ENCODE measurements at regions not wholly inside any gene's neighbourhood (a gene's known extent, or its start where the extent isn't known, plus 50 kb on each side); places are given as distances from the start of the nearest gene placed in this dataset.

DNA sequence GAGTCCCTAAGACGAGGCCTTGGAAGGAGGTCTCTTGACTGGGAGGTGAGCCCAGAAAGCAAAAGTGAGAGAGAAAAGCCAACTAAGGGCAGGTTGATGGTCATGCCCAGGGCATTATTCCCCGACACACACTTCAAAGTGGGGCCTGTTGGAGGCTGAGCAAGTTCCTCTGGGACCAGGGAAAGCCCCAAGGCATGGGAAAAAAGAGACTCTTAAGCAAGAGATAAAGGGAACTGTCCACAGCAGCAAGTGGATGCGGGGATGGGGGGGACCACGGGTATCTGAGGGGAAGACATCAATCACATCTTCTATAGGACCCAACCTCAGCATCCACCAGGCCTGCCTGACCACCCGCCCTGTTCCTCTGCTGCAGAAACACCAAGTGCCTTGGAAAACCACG, 119.9 kb upstream of the MAFB start:
- no peak for DNase-seq (ENCODE audit: low spot score)

DNA sequence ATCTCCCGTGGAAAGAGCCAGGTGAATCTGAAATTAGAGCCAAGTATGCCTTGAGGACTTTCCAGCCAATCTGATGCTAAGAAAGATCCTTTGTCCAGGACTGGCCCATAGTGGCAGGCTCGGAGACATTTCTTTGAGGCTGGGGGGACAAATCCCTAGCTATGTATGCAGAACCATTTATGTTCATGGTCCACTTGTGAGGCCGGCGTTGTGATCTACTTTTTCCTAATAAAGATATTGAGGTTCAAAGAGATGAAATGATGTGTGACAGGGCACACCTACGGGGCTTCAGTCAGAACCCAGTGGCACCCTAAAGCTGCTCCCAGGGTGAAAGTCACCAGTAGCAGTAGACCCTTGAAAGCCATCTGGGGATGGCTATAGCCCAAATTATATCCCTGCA, 120.3 kb upstream of the MAFB start:
- no peak for DNase-seq (ENCODE audit: low spot score)

DNA sequence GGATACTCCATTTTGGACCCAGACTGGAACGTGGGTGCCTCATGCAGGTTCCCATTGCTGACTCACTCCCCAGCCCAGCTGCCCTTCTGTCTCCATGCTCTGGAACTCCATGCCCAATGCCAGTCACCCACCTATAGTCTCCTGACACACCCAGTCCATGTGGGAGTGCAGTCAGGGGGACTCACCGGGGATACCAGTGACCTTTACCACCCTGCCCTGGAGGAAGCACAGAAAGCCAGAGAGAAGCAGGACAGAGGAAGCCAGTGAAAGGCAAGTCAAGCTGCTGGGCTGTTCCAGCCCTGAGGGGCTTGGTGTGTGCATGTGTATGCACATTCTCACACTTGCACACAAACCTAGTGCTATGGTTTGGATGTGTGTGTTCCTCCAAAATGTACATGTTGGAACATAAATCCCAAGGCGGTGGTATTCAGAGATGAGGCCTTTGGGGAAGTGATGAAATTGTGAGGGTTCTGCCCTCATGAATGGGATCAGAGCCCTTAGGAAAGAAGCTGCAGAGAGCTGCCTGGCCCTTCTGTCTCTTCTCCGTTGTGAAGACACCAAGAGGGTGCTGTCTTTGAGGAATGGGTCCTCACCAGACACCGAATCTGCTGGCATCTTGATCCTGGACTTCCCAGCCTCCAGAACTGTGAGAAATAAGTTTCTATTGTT, 121.4 kb upstream of the MAFB start:
- no peak for DNase-seq (ENCODE audit: low spot score)

DNA sequence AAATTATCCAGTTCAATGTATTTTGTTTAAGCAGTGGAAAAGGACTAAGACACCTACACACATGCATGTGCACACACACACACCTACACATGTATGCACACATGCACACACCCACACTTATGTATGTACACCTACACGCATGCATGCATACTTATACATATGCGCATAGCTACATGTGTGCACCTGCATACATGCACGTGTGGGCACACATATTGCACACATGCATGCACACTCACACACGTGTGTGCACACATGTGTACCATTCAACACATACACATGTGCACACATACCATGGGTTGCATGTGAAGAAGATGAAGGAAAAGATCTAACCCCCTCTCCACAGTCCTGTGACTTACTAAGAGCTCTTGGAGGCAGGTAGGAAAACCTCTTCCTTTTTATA, 122.0 kb upstream of the MAFB start:
- DNase-seq (ENCODE audit: low spot score), result no peak

DNA sequence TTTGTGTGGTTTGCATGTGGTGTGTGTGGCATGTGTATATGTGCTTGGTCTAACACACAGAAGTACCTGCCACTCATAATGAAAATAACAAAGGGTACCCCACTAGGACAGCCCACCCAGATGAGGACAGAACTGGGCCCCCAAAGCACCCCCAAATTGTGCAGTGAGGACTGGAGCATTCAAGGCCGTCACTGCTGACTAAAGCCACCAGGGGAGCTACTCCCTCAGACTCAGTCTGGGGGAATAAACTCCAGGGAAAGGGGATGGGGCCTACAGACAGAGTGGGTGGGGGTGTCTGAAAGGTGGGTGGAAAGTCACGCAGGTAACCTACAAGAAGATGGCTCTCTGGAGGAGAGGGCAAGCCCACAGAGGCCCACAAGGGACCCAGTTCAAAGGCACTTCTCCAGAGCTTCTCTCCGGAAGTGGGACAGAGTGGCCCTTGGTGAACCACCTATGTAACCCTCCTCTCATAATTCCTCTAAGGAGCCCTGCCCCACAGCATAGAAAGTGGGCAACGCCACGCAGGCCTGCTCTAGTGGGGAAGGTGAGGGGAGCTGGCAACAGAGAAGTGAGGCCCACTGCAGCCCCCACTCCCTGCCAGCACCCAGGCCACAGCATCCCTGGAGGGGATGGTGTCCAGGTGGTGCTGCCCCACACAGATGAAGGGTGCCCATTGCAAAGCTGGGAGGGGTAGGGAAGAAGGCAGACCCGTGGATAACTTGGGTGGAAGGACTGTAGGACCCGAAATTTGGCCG, 122.8 kb upstream of the MAFB start:
- DNase-seq (ENCODE audit: low spot score), result no peak

DNA sequence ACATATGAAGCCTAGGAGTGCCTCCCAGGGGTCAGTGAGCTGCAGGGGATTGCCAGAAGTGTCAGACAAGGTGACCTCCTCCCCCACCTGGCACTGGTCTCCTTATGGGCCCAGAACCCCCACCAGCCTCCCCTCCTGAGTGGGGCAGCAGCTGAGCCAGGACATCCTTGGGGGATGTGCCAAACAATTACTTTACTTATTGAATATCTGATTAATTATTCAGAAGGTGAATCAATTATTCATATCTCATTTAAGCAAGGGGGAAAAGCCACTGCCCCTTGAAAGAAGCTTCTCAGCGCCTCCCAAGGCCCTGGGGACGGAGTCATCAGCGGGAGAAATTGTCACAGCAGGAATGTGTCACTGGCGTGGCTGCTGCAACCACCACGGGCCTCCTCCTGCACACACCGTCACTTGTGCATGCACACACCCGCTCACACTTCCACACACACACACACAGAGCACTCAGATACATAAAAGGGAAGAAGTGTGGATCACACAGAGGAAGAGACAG, 123.4 kb upstream of the MAFB start:
- DNase-seq (ENCODE audit: low spot score), result peak; percentile 28

DNA sequence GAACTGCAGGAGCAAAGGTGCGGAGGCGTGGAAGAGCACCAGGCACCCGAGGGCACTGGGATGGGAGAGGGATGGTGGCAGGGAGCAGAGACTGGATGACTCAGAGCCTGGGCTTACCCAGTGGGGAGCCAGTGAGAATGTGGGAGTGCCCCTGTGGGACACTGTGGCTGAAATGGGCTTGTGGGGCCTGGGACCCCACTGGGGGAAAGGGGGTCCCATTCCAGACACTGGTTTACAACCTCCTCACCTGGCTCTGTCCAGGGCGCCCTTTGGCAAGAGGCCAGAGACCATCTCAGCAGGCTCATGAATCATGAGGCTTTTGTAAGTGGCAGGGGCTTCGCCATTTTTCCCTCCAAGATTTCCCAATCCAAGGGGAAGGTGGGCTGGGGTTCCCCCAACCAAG, 124.0 kb upstream of the MAFB start:
- peak; percentile 58 for DNase-seq (ENCODE audit: low spot score)

DNA sequence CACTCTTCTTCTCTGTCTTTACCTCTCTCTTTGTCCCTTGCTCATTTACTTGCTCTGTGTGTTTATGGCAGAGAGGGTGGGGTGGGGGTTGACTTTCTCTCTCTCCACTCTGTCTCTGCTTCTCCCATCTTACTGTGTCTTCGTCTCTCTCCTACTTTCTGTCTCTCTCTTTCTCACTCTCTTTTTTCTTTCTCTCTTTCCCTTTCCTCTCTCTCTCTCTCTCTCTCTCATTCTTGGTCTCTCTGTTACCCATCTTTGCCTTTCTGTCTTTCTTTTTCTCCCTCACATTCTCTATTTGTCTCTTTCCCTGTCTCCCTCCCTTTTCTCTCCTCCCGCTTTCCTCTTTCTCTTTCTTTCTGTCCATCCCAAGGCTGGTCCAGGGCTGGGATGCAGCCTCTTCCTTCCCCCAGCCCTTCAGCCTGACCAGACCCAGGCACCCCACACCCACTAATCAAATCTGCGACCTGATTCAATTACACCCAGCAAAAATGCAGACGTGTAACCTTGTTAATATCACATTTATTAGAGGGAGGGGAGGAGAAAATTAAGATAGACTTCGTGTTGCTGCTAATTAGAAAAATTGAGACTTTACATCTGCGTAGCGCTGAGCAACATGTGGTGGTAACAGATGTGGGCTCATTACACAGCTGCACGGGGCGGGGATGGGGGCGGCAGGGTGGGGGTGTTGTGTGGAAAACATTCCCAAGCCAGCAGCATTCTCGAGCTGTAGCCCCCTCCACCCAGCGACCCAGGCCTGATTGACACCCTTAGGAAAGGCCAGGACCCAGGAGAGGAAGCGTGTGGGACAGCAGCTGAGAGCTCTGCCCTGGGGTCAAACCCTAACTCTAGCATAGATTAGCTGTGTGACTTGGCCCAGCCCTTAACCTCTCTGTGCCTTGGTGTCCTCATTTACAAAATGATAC, 124.9 kb upstream of the MAFB start:
- peak; percentile 65 for DNase-seq (ENCODE audit: low spot score)

DNA sequence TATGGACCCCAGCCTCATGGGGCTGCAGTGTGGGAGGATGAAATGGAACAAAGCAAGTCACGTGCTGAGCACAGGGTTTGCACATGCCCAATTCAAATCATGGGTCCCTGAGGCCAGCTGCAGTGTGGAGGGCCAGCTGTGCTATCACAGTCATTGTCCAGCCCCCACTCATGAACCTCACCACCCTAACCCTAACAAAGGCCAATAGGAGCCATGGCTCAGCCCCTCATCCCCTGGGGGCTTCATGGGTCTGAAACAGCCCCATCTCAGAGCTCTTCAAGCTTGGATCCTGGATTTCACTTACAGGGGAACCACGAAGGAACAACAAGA, 125.6 kb upstream of the MAFB start:
- no peak for DNase-seq (ENCODE audit: low spot score)

DNA sequence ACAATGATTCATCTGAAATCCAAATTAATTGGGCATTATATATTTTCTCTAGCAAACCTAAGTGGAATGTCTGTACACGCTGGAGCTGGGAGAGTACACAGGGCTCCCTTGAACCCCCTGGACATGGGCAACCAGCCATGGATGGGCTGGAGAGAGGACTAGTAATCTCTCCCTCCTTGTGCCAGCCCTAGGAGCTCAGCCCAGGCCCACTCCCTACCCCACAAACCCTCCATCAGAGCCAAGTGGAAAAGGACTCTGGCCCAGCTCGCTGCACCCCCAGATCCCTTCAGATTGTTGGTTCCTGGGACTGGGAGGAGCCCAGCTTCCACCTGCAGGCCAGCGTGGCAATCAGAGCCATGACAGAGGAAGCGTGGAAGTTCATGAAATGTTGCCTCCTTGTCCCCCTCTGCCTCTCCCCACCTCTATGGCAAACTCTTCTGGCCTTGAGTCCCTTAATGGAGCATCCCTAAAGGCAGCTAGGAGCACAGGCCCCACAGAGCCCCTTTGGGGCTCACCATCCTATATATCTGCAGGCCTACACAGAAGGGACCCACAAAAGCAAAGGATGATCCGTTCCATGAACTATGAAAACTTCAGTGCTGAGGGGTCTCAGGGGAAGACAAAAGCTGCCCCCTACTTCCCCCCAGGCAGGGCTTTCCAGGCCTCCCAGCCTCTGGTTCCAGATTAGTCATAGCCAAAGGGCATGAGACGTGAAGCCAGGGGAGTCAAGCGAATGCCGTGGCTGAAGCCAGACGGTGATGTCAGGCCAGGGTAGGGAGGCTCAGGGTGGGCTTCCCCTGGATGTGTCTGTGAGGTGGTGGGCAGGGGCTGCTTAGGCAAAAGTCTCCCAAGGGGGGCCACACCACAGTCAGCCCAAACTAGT, 126.4 kb upstream of the MAFB start:
- DNase-seq (ENCODE audit: low spot score), result peak; percentile 48

DNA sequence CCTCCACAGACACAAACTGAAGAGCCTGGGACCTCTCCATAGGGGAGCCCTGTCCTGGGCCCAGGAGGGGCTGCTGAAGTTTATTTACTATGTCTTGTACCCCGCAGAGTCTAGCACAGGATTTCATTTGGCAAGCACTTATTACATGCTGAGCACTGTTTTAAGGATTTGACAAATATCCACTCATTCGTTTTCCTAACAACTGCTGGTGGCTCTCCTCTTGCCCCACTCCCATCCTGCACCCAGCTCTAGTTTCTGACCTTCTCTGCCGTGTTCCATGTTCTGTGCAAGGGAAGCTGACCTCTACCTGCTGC, 127.0 kb upstream of the MAFB start:
- DNase-seq (ENCODE audit: low spot score), result peak; percentile 28

DNA sequence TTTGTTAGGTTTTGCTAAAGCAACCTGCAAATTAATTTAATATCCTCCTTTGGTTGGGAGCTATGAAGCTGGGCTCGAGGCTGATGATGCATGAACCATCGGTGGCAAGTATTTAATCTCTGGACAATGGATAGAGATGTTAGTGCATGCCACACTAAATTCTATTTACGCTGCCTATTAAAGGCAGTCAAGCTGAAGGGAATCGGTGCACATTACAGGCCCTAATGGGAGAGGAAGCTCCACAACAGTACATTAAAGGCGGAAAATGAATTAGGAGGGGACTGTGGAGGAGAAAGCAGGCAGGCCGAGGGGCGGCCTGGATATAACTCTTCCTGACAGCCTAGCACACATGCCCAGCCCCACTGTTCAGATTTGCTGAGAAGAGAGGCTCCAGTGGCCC, 132.4 kb upstream of the MAFB start:
- DNase-seq (ENCODE audit: low spot score), result no peak

DNA sequence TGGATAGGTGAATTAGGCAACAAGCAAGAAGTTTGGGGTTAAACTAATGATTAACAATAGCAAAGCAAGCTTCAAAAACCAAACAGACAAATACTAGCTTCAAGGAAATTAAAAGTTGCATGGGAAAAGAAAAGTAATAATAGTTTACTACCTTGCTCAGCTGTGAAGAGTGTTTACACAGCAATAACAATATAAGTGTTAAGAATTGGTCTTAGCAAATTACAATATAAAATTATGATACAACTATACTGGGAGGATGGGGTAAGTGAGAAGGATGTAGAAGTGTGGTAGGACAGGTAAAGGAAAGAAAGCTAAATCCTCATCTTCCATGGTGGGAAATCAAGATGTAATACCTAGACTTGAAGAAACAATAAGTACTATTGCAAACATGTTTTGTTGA, 137.7 kb upstream of the MAFB start:
- no peak for DNase-seq (ENCODE audit: low spot score)

DNA sequence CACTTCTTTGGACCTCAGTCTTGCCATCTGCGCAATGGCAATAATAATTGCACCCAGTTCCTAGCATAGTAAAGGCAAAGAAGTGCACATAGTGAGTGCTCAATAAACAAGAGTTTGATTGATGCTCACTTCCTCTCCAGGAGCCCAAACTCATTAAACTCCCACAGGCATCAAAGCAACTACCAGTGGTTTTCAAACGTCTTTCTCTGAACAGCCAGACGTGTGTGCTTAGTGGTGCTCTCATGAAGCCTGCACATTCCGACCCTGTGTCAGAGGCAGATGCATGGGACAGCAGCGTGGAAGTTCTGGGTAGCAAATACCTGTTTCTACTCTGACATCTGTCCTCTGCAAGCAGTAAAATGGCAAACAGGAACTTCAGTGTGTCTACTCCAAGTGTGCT, 146.3 kb upstream of the MAFB start:
- DNase-seq (ENCODE audit: low spot score), result no peak

DNA sequence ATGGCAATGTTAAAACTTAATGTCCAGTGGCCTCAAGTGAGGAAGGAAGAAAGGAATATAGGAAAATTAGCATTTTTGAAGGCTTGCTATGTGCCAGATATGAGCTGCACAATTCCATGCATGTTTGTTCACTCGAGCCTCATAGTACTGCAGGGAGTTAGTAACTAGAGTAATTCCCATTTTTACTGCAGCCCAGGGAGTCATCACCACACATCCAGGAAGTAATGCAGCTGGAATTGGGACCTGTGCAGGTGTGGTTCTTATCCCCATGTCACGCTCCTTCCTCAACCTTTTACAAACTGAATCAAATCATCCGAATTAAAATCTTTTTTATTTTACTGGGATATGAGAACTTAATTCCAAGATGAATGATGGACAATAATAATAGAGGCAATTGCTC, 149.5 kb upstream of the MAFB start:
- no peak for DNase-seq (ENCODE audit: low spot score)

DNA sequence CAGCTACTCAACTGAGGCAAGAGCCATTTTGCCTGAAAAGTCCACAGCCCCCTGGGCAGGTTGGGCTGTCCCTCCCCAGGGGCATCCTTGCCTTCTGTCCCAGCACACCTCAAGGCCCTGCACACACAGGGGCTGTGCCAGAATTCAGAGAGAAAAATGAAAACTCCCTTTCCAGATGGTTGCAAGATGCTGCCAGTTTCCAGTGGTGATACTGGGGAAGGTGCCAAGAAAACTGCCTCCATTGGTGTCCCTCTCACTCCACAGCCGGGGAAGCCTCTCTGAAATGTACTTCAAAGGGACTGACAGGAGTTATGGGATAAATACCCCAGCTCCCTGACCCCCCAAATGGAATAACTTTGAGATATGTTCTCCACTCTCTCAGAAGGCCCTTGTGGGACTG, 154.2 kb upstream of the MAFB start:
- no peak for DNase-seq (ENCODE audit: low spot score)

DNA sequence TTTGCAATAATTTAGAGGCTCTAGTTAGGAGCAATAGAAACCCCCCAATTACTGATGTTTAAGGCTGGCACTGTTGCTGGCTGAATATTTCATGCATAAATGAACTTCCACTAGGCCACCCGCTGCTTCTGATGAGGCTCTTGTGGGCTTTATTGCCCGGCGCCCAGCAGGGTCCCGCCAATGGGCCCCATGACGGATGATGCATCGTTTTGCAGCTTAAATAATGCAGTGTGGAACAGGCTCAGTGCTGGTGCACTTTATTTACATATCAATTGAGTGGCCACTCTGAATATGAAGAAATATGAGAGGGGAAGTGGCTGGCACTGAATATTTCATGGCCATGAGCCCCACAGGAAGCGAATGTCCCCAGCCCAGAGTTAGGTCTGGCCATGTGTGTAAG, 155.3 kb upstream of the MAFB start:
- DNase-seq (ENCODE audit: low spot score), result no peak

DNA sequence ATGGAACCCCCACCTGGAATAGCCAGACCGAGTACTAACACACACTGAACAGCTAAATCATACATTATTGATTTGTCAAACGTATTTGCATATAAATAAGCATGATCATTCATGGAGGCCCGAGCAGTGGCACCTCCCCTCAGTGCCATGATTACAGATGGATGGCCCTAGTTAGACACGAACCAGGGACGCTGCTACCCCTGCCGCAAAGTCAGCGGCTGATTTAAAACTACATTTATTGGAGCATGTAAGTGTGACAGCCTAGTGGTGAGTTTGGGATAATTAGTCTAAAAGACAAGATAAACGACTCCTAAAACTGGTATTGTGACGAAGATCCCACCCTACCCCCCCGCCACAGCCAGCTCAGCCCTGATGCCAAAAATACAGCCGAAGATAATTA, 159.1 kb upstream of the MAFB start:
- DNase-seq (ENCODE audit: low spot score), result no peak

DNA sequence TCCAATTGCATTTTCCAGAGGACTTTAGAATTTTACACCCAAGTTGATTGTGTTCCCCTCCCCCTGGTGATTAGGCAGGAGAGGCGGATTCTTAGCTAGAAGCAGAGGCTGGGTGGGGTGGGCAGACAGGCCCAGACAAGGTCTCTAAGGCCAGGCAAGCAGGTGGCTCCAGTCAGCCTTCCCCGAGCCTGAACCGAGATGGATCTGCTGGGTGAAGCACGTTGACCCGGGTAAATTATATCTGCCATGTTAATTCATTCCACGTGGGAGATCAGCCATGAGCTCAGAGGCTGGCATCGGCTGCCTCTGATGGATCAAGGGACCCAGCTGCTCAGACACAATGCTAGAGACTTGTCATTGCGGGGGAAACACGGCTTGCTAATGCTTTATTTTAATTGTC, 159.5 kb upstream of the MAFB start:
- DNase-seq (ENCODE audit: low spot score), result no peak

DNA sequence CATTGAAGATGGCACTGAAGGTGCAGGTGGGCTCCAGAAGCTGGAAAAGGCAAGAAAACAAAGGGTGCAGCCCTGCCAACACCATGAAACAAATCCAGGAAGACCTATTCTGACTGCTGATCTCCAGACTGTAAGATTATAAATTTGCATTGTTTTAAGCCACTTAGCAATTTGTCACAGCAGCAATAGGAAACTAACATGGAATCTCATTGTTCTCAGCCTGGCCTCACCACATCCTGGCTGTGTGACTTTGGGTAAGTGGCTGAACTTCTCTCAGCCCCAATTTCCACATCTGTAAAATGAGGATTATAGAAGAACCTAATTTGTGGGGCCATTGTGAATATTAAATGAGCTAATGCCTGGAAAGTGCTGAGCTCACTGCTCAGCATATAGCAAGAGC, 160.4 kb upstream of the MAFB start:
- no peak for DNase-seq (ENCODE audit: low spot score)

DNA sequence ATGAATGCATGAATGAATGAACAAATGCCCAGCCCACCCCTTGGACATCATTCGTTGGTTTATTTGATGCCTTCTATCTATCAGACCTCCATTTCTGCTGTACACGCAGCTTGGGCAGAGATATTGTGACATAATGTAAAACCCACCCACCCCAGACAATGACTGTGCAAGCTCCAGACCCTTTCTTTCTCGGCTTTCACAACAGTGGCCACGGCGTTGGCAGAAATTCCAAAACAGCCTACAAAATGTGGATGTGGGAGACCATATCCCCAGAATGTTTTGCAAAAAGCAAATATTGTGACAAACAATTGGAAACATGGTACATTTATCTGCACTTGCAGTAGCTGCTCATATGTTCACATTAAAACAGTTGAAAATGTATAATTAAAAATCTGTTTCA, 162.0 kb upstream of the MAFB start:
- no peak for DNase-seq (ENCODE audit: low spot score)

DNA sequence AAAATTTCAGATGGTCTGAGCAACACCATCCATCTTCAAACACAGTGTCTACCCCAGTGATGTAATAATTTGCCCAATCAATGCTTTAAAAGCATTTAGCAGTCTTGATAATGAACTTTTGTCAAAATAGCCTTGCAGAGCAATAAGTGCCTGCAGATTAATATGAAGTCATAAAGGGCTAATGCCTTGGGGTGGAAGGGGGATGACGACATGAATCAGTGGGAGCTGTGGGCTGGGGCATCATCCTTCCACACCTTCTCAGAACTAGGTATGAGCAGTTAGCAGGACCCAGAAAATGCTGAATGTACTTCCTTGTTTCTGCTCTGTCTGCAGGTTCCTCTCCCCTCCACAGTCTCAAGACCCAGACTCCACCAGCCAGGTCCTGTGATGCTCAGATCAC, 166.2 kb upstream of the MAFB start:
- no peak for DNase-seq (ENCODE audit: low spot score)
